H1 (cell line): ENCODE measurements at regions not wholly inside any gene's neighbourhood (a gene's known extent, or its start where the extent isn't known, plus 50 kb on each side); places are given as distances from the start of the nearest gene placed in this dataset.

ENCODE experiments used
- CTCF ChIA-PET: fragments of 300-600 bp; sonication (Branson Sonifier 250); formaldehyde crosslinking; loops from one replicate; lab custom pipeline; 2021; ENCODE audit not compliant: partially characterized antibody; lab: Charles Lee
- POLR2A ChIA-PET: fragments of 300-600 bp; sonication (Branson Sonifier 250); formaldehyde crosslinking; loops from one replicate; lab custom pipeline; 2021; ENCODE audit warnings: inconsistent platforms; ENCODE audit not compliant: partially characterized antibody; lab: Charles Lee
- DNase-seq, 2 experiments: peaks; one replicate each; pipeline versions ENCODE4 v3.0.0 to v3.0.0-alpha.2; 2010 to 2022; ENCODE audit warnings: low spot score in 2 of 2, low read depth in 1 of 2, mixed read lengths in 1 of 2
- FAIRE-seq: peaks from 2 replicates; lab custom pipeline; 2011; peaks lifted over from hg19 to GRCh38; lab: Jason Lieb, UNC
- H2AFZ ChIP-seq: 2 replicates; pipeline ENCODE4 v1.8.1; 2012; ENCODE audit warnings: low read length, inconsistent platforms
- H2AK5ac ChIP-seq: 2 replicates; pipeline ENCODE4 v1.6.1; 2013; ENCODE audit warnings: low read depth, low read length
- H2BK120ac ChIP-seq: replicated peaks from 2 replicates; pipeline ENCODE3; 2013; ENCODE audit warnings: low read depth, low read length, inconsistent platforms
- H2BK12ac ChIP-seq: 2 replicates; pipeline ENCODE4 v1.6.1; 2013; ENCODE audit warnings: low read depth, low read length
- H2BK15ac ChIP-seq: 2 replicates; pipeline ENCODE4 v1.6.1; 2013; ENCODE audit warnings: low read length
- H2BK20ac ChIP-seq: 2 replicates; pipeline ENCODE4 v1.6.1; 2013; ENCODE audit warnings: low read length
- H2BK5ac ChIP-seq: 2 replicates; pipeline ENCODE4 v1.6.1; 2013; ENCODE audit warnings: low read depth, low read length
- H3K14ac ChIP-seq: 2 replicates; pipeline ENCODE4 v1.6.1; 2013; ENCODE audit warnings: inconsistent platforms; ENCODE audit not compliant: insufficient read length
- H3K18ac ChIP-seq: 2 replicates; pipeline ENCODE4 v1.6.1; 2013; ENCODE audit warnings: low read length; ENCODE audit errors: extremely low read depth
- H3K23ac ChIP-seq: 2 replicates; pipeline ENCODE4 v1.6.1; 2013; ENCODE audit warnings: inconsistent platforms; ENCODE audit not compliant: insufficient read length
- H3K23me2 ChIP-seq: 2 replicates; pipeline ENCODE4 v1.6.1; 2013; ENCODE audit warnings: low read depth, low read length
- H3K27ac ChIP-seq: 2 replicates; pipeline ENCODE4 v1.6.1; 2011; ENCODE audit warnings: low read depth, low read length, inconsistent platforms
- H3K27me3 ChIP-seq, 4 experiments: replicated peaks in 1 of 4; 1 replicate in 1 of 4; 2 replicates in 3 of 4; pipeline versions ENCODE4 v1.6.1 to v1.8.1; 2011 to 2013; ENCODE audit warnings: low read length in 3 of 4, mild to moderate bottlenecking in 3 of 4, inconsistent platforms in 2 of 4, mixed read lengths in 2 of 4, moderate library complexity in 1 of 4; ENCODE audit not compliant: control insufficient read depth in 3 of 4, insufficient read depth in 3 of 4; ENCODE audit errors: extremely low read depth in 1 of 4
- H3K36me3 ChIP-seq, 4 experiments: 2 replicates each; pipeline versions ENCODE4 v1.6.1 to v1.8.1; 2011 to 2013; ENCODE audit warnings: mild to moderate bottlenecking in 4 of 4, low read length in 3 of 4, moderate library complexity in 2 of 4, control low read depth in 1 of 4, inconsistent platforms in 1 of 4; ENCODE audit not compliant: insufficient read depth in 4 of 4, control insufficient read depth in 2 of 4
- H3K4ac ChIP-seq: replicated peaks from 2 replicates; pipeline ENCODE3; 2013; ENCODE audit warnings: low read length, low read depth, mixed read lengths, inconsistent platforms; ENCODE audit not compliant: insufficient read length
- H3K4me1 ChIP-seq, 4 experiments: replicated peaks in 1 of 4; 1 replicate in 1 of 4; 2 replicates in 3 of 4; pipeline versions ENCODE4 v1.6.1 to v1.8.1; 2011 to 2013; ENCODE audit warnings: low read length in 3 of 4, inconsistent platforms in 2 of 4, mixed read lengths in 1 of 4; ENCODE audit not compliant: insufficient read depth in 4 of 4, control insufficient read depth in 3 of 4
- H3K4me2 ChIP-seq, 2 experiments: 2 replicates each; pipeline versions ENCODE4 v1.6.1 to v1.8.1; 2011 to 2013; ENCODE audit warnings: low read depth in 2 of 2, low read length in 2 of 2, control low read depth in 1 of 2, inconsistent platforms in 1 of 2, mild to moderate bottlenecking in 1 of 2; ENCODE audit not compliant: insufficient read depth in 1 of 2
- H3K4me3 ChIP-seq, 4 experiments: fragments of 200-600, 300-600 bp in 1 of 4; sonication (generic), shearing (Covaris generic), sonication (Bioruptor Twin) in 1 of 4; 2 replicates each; pipeline versions ENCODE4 v1.5.1 to v1.8.1; 2011 to 2016; ENCODE audit warnings: low read length in 4 of 4, low read depth in 3 of 4, control low read depth in 2 of 4, inconsistent platforms in 2 of 4, mild to moderate bottlenecking in 2 of 4, mixed read lengths in 1 of 4, moderate library complexity in 1 of 4; ENCODE audit not compliant: insufficient read depth in 2 of 4; ENCODE audit errors: extremely low read depth in 1 of 4
- H3K56ac ChIP-seq: replicated peaks from 2 replicates; pipeline ENCODE3; 2013; ENCODE audit warnings: low read depth, mild to moderate bottlenecking, mixed read lengths, low read length, inconsistent platforms; ENCODE audit not compliant: insufficient read length
- H3K79me1 ChIP-seq: 2 replicates; pipeline ENCODE4 v1.6.1; 2013; ENCODE audit warnings: low read depth, low read length, control low read depth
- H3K79me2 ChIP-seq, 2 experiments: 2 replicates each; pipeline versions ENCODE4 v1.6.1 to v1.8.1; 2012 to 2013; ENCODE audit warnings: low read length in 2 of 2, mild to moderate bottlenecking in 2 of 2, inconsistent platforms in 1 of 2; ENCODE audit not compliant: insufficient read depth in 2 of 2, control insufficient read depth in 1 of 2
- H3K9ac ChIP-seq, 4 experiments: replicated peaks in 1 of 4; 1 replicate in 1 of 4; 2 replicates in 3 of 4; pipeline versions ENCODE4 v1.6.1 to v1.8.1; 2011 to 2013; ENCODE audit warnings: low read depth in 3 of 4, low read length in 3 of 4, control low read depth in 2 of 4, mild to moderate bottlenecking in 2 of 4, moderate library complexity in 2 of 4, inconsistent platforms in 1 of 4; ENCODE audit errors: extremely low read depth in 1 of 4
- H3K9me3 ChIP-seq, 2 experiments: 2 replicates each; pipeline versions ENCODE4 v1.6.1 to v1.8.1; 2012 to 2013; ENCODE audit warnings: mild to moderate bottlenecking in 2 of 2, moderate library complexity in 2 of 2, control low read depth in 1 of 2, inconsistent platforms in 1 of 2, low read depth in 1 of 2, low read length in 1 of 2, mixed read lengths in 1 of 2; ENCODE audit not compliant: insufficient read depth in 2 of 2
- H4K20me1 ChIP-seq, 2 experiments: replicated peaks in 1 of 2; 2 replicates each; pipeline versions ENCODE3 to v1.8.1; 2011 to 2013; ENCODE audit warnings: inconsistent platforms in 2 of 2, low read length in 2 of 2, mild to moderate bottlenecking in 1 of 2; ENCODE audit not compliant: insufficient read depth in 2 of 2, control insufficient read depth in 1 of 2
- H4K5ac ChIP-seq: 2 replicates; pipeline ENCODE4 v1.6.1; 2013; ENCODE audit warnings: low read length, low read depth, mixed read lengths, inconsistent platforms; ENCODE audit not compliant: insufficient read length
- H4K8ac ChIP-seq: 2 replicates; pipeline ENCODE4 v1.8.0; 2013; ENCODE audit warnings: mild to moderate bottlenecking, moderate library complexity, low read length, inconsistent platforms; ENCODE audit not compliant: insufficient read depth; ENCODE audit errors: extremely low read depth
- H4K91ac ChIP-seq: replicated peaks from 2 replicates; pipeline ENCODE3; 2013; ENCODE audit warnings: low read length, mixed read lengths, inconsistent platforms; ENCODE audit not compliant: insufficient read length
- ATF3 ChIP-seq: IDR thresholded peaks from 2 replicates; pipeline ENCODE4 v1.6.1; 2011; ENCODE audit warnings: low read depth, mild to moderate bottlenecking, low read length; ENCODE audit not compliant: insufficient read depth
- CREB1 ChIP-seq: IDR thresholded peaks from 2 replicates; pipeline ENCODE4 v1.6.1; 2012; ENCODE audit warnings: inconsistent platforms
- NRF1 ChIP-seq: IDR thresholded peaks from 2 replicates; pipeline ENCODE4 v1.6.1; 2011; ENCODE audit warnings: mild to moderate bottlenecking, low read depth, low read length, improper control_type of control experiment
- SP1 ChIP-seq: IDR thresholded peaks from 2 replicates; pipeline ENCODE4 v1.6.1; 2011; ENCODE audit warnings: low read depth, low read length
- YY1 ChIP-seq: IDR thresholded peaks from 2 replicates; pipeline ENCODE4 v1.6.1; 2011; ENCODE audit warnings: low read depth, mild to moderate bottlenecking, low read length
- WGBS, 2 experiments: shearing (Covaris generic) in 1 of 2; methylation state at CpG; one replicate each; pipeline versions ENCODE4 v1.1.6 to v1.1.7; 2013 to 2015; ENCODE audit warnings: low lambda C conversion rate in 2 of 2, mixed read lengths in 2 of 2, inconsistent platforms in 1 of 2, low coverage in 1 of 2, missing lambda C conversion rate in 1 of 2; ENCODE audit not compliant: insufficient replicate concordance in 2 of 2, insufficient coverage in 1 of 2, insufficient read length in 1 of 2; ENCODE audit errors: extremely low coverage in 1 of 2, missing lambda C conversion rate in 1 of 2; 5-methylcytosine and 5-hydroxymethylcytosine counted together

DNA sequence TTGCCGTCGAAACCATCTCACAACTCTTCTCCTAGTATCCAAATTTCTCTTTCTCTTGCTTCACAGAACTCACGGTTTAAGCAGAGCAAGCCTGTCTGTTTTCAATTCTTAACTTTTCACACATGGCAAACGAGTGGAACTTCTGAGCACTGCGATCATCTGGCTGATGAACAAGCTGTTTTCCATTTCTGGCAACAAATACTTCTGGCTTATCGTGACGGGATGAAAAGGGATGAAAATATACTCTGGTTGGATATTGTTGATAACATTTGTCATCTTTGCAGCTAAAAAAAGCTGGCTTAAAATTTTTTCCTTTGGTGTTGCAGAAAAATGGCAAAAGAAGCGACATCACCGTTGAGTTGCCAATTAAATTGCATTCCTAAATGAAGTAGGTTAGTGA, 515.2 kb upstream of the JARID2 start:
- H3K36me3 ChIP-seq, result no peaks in the 10 kb centered on the region; a peak in 1 of 8 replicates
- H2AK5ac ChIP-seq, result no peak overlapping the region
- H3K23me2 ChIP-seq, result no peaks in the 10 kb centered on the region; the same call in 1 of the 2 replicates
- CTCF ChIA-PET, result no interaction called here
- POLR2A ChIA-PET, result no interaction called here
- no peak overlapping the region for H3K4ac ChIP-seq
- no peaks in the 10 kb centered on the region; a peak in 1 of 4 replicates for H3K9me3 ChIP-seq
- H3K18ac ChIP-seq, result no peak overlapping the region
- H4K5ac ChIP-seq, result no peak overlapping the region
- H2BK5ac ChIP-seq, result no peak overlapping the region
- no peaks in the 10 kb centered on the region for H3K79me2 ChIP-seq
- DNase-seq, result no peak
- H2BK20ac ChIP-seq, result no peak overlapping the region
- no peak overlapping the region for H3K23ac ChIP-seq
- no peaks in the 10 kb centered on the region for H3K27me3 ChIP-seq
- H4K20me1 ChIP-seq, result no peaks in the 10 kb centered on the region
- H3K4me3 ChIP-seq, result no peak overlapping the region
- no peak overlapping the region for H3K27ac ChIP-seq
- H3K9ac ChIP-seq, result no peak overlapping the region
- peaks cover 5 to 15% (median 10%) of the 10 kb centered on the region in 4 experiments; a peak in 6 of 7 replicates for H3K4me1 ChIP-seq
- H2BK12ac ChIP-seq, result no peak overlapping the region
- H2BK15ac ChIP-seq, result no peak overlapping the region
- no peak overlapping the region for H3K4me2 ChIP-seq
- no peak overlapping the region for H4K8ac ChIP-seq
- FAIRE-seq, result no peak
- no peak overlapping the region for H2AFZ ChIP-seq
- H3K56ac ChIP-seq, result no peak overlapping the region
- no peaks in the 10 kb centered on the region for H3K79me1 ChIP-seq
- no peak overlapping the region for H3K14ac ChIP-seq
- 95% methylated on average over 9 of the region's 9 CpGs; no CpG with 5 or more reads in 1 of the 2 experiments for WGBS, 2 experiments
- no peak overlapping the region for H2BK120ac ChIP-seq
- H4K91ac ChIP-seq, result no peak overlapping the region
- TF ChIP-seq ATF3 (no peak), SP1 (no peak), YY1 (no peak), CREB1 (no peak), NRF1 (no peak)
